ENCODE measurements at regions not wholly inside any gene's neighbourhood (a gene's known extent, or its start where the extent isn't known, plus 50 kb on each side); places are given as distances from the start of the nearest gene placed in this dataset.

DNA sequence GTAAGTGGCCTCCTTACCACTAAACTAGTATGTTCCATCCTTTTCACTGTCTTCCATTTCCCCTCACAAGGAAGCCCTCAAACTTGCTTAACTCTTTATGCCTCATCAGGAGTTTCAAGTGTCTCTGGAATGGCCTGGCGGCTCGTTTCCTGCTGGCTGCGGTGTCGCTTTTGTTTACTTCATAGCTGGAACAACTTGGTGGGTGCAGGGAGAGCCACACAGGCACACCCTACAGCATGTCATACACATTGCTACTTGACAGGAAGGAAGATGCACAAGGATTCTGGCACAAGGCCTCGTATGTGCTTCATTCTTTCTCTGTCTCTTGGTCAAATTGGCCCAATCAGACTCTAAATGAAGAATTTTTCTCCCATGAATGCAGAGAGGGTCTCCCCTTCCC, 488.3 kb downstream of the FOXO1 start:
- DNase-seq: no peak

DNA sequence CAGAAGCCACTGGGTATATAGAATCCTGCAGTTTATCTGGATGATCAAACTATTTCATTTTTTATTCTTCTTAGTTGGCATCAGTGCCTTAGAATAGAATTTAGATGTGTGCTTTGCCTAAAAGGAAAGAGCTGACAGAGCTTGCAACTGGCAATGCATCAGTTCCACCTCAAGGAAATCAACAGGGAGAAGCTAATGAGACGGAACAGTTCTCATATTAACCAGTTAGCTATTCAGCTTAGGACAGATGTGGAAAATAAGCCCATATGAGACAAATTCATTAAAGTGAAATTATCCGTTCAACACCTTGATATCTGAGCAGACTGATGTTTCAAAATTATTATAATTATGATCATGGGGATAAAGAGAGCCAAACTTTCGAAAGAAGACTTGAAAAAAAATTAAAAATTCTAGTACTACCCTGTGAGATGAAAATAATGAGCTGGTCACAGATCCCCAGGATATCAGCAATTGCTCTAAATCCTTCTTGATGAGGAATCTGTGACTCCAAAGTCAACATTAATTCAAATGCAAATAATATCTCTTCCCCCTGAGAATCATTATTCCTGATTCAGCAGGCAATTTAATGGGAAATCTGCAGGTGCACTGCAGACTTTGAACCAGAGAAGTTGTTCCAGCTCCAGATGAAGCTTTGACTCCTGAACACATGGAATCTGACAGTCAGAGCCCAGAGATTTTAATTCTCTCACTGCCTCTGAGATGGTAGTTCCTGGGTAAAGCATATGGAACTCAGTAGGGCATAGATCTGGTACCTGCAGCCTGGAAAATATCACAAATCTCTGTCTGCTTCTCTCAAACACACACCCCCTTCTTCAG, 486.8 kb downstream of the FOXO1 start:
- no peak for DNase-seq

DNA sequence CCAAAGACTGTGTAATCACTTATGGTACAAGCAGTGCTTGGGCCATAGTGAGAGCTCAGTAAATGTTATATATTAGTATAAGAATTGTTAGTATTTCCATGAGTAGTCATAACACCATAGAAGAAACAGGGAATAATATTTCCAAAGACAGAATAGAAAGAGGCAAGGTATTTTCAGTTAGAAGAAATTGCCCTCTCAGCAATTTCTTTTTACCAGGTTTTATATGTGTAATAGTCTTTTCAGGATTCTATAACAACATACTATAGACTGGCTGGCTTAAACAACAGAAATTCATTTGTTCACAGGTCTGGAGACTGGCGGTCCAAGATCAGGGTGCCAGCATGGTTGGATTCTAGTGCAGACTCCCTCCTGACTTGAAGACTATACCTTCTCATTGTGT, 485.7 kb downstream of the FOXO1 start:
- no peak for DNase-seq

DNA sequence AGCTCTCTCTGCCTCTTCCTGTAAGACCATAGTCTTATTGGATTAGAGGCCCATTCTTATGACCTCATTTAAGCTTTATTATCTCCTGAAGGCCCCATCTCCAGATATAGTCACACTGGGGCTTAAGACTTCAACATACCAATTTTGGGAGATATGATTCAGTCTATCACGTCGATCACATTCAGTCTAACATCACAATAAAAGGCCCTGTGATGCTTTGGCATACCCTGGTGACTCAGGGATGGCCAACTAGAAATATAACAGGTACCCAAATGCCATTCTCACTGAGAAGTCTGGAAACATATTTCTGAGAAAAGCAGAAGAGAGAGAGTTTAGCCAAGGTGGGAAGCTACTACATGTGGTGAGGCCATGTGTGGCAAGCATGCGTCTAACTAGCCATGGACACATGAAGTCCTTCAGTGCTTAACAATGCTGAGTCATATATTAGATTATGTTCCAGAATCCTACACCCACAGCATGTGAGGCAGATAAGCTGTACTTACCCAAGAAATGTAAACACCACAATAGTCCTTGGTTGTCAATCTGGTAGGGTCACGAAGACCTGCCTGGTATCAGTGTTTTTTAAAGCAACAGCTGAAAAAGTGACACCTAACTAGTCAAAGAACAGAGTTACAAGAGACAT, 485.1 kb downstream of the FOXO1 start:
- DNase-seq: no peak

GRCh38 chr13:40182591-40182990, 483.9 kb downstream of the FOXO1 start:
- DNase-seq: no peak

DNA sequence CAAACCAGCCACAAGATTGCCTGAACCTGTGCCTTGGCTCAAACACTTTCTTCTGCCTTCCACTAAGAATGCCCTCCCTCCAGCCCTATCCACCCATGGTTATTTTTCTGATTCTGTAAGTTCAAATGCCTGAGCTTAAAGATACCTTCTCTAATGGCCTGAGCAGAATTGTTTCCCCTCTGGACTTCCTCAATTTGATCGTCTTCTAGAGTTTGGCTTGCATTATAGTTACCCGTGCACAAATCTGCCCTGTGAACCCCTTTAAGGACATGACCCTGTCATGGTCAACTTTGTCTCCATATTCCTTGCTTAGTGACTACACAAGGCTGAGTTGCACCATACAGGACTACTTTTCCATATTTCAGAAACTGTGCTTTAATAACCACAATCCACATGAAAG, 481.0 kb downstream of the FOXO1 start:
- DNase-seq: no peak

DNA sequence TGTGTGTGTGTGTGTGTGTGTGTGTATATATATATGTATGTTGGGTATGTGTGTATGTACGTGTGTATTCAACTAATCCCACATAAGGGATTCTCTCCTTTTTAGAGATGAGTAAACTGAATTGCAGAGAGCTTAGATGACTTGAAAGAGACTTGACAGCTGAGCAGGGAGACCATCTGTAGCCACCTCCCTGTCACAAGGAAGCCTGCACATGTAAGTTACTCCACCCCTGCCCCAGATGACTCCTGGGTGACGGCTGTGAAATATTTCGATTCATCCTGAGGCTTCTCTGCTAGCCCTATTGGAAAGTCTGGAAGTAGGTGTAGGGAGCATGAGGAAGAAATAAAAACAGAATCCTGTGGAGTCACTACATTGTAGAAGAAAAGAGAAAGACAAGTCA, 480.4 kb downstream of the FOXO1 start:
- no peak for DNase-seq

DNA sequence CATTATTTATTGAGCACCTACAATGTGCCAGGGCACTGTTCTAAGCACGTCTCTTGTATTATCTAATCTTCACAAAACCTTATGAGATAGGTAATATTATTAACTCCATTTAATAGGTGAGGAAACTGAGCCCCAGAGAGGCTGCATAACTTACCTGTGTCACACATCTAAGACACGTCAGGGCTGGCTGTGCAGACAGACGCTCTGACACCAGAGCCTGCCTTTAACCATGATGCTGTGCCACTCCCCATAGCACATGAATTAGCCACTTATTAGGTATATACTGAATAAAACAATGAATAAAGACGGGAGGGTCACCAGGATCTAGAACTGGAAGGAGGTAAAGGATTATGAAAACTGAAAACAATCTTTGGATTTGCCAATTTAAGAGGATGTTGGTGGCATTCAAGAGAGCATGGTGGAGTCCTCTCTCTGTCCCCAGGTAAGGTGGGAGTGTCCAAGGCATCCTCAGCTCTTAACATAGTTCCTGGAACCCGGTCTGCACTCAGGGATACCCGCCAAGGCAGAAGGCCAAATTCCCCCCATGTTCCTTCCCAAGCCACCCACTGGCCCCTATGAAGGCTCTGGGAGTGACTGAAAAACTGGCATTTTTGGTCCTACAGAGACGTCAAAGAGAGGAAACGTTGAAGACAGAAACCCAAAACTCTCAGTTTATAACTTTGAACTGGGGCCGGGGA, 479.7 kb downstream of the FOXO1 start:
- no peak for DNase-seq

GRCh38 chr13:40187324-40187795, 479.1 kb downstream of the FOXO1 start:
- DNase-seq: no peak

DNA sequence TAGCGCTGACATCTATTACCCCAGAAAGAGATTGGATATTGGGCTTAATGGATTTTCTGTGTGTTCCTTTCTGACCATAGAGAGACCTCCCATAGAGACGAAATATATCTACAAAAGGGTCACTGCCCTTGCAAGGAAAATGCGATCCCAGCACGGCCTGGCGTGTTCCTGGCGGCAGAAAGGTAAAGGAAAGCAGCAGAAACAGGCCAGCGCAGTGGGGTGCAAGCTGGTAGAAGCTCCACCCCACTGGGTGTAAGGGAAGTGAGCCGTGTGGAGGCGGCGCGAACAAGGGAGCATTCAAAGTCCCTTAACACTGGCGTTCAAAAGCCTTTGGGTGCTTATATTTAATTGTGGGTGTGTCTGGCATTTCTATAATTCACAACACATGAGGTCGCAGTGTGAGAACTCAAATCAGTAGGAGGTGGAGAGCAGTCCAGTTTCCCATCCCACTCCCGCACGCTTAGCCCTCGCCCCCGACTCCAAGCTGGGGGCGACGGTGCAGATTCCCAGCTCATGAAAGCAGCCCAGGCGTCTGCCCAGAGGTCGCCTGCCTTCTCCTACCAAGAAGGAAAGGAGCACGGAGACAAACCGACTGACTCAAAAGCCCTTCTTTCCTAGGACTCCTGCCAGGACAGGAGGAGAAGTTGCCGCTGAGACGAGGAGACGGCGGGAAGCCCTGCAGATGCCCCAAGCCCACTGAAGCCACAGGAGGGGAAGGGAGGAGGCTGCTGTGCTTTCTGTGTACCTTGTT, 478.4 kb downstream of the FOXO1 start:
- no peak for DNase-seq

- no peak for DNase-seq
These were observed 477.0 kb downstream of the FOXO1 start for GRCh38 chr13:40189426-40189825.

GRCh38 chr13:40189898-40190630, 476.4 kb downstream of the FOXO1 start:
- peak; percentile 79 to 91 for DNase-seq

GRCh38 chr13:40190641-40191100, 475.8 kb downstream of the FOXO1 start:
- peak; percentile 68 to 88 for DNase-seq

- DNase-seq: peak; percentile 17 to 51
These were observed 475.1 kb downstream of the FOXO1 start for GRCh38 chr13:40191186-40191980.

- DNase-seq: no peak
These were observed 474.0 kb downstream of the FOXO1 start for GRCh38 chr13:40192452-40192851.

GRCh38 chr13:40192858-40193257, 473.6 kb downstream of the FOXO1 start:
- peak in 1 of 2 donors; percentile 39 for DNase-seq

DNA sequence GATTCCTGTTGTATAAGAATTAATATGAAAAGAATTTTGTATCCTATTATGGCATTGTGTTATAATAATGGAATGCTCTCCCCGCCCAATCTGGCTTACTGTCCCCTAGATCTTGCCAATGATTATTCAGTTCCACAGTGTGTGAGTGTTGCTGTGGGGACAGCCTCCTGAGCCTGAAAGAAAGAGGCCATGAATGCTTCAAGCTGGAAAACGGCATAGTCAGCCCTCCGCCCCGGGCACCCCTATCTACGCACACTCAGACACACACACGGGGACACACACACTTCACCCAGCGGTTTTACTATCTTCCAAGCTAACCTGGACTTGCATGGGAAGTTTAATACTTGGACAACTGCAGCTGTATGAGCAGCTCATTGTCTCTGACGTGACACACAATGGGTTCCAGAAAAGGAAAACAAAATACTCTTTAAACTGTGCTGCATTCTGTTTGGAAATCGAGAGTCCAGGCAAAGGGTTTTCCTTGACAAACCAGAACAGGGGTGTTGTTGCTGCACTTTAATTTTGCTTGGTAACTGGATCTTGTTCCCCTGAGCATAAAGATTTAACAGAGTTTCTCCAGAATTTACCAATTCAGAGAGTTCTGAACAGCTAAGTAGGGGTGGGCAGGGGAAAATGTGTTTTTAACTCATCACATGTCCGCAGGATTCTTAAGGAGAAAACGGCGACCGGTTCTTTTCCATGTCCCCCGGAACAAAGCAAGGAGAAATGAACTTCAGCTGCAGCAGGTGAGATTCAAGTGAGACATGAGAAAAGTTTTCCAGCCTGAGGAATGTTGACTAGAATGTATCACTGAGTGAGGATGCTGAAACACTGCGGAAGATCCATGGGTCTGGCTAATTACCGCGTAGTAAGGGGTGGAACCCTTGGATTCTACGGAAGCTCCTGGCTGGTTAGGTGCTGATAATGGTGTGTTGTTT, 472.9 kb downstream of the FOXO1 start:
- DNase-seq: peak; percentile 65 to 80

DNA sequence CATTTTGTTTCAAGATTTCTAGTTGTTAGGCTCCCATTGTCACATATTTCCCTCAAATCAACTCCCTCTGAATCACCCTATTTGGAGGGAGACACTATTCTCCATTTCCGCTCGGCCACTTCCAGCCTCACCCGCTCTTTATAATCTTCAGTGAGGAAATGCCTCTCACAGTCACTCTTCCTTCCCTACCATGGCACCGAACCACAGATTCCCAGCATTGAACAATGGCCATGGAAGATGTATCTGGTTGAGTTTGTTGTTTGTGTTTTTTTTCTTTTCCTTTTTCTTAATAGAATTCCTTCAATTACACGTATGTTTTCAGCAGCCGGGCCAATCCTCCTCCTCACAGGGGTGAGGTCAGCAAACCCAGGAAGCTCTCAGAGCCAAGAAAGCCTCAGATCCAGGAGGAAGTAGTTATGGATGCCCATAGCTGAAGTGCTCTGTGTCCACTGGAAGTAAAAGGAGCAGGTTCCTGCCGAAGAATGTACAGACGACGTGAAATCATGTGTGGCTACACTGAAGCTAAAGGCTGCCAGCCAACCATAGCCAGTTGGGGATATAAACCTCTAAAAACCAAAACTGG, 472.1 kb downstream of the FOXO1 start:
- DNase-seq: no peak

DNA sequence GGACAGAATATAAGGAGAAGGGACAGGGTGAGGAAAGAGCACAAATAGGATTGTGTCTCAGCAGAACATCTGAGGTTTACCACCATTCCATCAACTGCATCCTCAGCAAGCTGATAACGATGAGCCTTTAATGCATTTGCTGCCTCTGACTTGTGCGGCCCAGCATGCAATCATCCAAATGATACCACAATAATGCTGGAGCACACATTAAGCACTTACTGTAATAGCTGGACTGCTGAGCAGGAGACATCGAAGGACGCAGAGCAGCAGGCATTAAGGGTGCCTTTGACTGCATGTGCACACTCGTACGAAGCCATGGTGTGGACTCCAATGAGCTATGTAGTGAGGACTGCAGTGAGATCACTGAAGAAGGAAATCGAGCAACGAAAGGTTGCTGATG, 469.4 kb downstream of the FOXO1 start:
- DNase-seq: no peak
